ENCODE measurements at regions not wholly inside any gene's neighbourhood (a gene's known extent, or its start where the extent isn't known, plus 50 kb on each side); places are given as distances from the start of the nearest gene placed in this dataset.

DNA sequence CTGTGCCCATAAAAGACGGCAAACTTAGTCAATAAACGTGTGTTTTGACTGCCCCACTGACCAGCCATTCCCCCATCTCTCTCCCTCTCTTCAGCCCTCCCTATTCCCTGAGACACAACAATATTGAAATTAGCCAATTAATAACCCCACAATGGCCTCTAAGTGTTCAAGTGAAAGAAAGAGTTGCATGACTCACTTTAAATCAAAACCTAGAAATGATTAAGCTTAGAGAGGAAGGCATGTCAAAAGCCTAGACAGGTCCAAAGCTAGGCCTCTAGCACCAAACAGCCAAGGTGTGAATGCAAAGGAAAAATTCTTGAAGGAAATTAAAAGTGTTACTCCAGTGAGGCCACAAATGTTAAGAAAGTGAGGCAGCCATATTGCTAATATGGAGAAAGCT is 261.6 kb upstream of the TBX18 start:
- no peak for DNase-seq (ENCODE audit: low read depth, low spot score)
- ChIA-PET CTCF (interaction anchor here (1.2 to 1.3 kb wide), 2 partner anchors 11 to 12 kb away, joined by 3 to 4 read pairs; no protein-coding TSS in a partner anchor), POLR2A (no interaction called here)
- H3K4me3 ChIP-seq (ENCODE audit: low read depth, low read length): no peak overlapping the region
- TF ChIP-seq, protein P1, sequence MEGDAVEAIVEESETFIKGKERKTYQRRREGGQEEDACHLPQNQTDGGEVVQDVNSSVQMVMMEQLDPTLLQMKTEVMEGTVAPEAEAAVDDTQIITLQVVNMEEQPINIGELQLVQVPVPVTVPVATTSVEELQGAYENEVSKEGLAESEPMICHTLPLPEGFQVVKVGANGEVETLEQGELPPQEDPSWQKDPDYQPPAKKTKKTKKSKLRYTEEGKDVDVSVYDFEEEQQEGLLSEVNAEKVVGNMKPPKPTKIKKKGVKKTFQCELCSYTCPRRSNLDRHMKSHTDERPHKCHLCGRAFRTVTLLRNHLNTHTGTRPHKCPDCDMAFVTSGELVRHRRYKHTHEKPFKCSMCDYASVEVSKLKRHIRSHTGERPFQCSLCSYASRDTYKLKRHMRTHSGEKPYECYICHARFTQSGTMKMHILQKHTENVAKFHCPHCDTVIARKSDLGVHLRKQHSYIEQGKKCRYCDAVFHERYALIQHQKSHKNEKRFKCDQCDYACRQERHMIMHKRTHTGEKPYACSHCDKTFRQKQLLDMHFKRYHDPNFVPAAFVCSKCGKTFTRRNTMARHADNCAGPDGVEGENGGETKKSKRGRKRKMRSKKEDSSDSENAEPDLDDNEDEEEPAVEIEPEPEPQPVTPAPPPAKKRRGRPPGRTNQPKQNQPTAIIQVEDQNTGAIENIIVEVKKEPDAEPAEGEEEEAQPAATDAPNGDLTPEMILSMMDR (IDR thresholded peaks at IDR 0.05; ENCODE audit: insufficient read depth, low read length, missing control alignments): no peak

DNA sequence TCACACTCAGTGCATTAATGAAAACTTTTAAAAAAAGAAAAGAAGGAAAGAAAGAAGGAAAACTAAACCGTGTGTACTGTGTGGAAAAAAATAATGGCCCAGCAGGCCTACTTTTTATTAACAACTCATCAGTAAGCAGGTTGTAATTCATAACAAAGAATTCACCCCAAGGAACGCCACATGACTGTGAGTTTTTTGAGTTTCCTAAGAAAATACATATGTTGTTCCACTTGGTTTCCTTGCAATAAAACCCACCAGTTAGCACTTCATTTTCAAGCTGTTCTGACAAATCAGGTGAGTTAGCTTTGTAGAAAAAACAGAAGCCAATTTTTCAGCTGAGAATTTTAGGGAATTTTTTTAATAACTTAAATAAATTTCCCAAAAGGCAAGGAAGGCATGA is 259.3 kb upstream of the TBX18 start:
- POLR2A ChIA-PET: no interaction called here
- no peak for DNase-seq (ENCODE audit: low read depth, low spot score)
- no peak overlapping the region for H3K4me3 ChIP-seq (ENCODE audit: low read depth, low read length)
- CTCF ChIA-PET: interaction anchor here (0.8 kb wide), 1 partner anchor 299 kb away, joined by 3 read pairs; no protein-coding TSS in a partner anchor
- TF ChIP-seq, protein P1 (IDR thresholded peaks at IDR 0.05; ENCODE audit: insufficient read depth, low read length, missing control alignments): no peak

DNA sequence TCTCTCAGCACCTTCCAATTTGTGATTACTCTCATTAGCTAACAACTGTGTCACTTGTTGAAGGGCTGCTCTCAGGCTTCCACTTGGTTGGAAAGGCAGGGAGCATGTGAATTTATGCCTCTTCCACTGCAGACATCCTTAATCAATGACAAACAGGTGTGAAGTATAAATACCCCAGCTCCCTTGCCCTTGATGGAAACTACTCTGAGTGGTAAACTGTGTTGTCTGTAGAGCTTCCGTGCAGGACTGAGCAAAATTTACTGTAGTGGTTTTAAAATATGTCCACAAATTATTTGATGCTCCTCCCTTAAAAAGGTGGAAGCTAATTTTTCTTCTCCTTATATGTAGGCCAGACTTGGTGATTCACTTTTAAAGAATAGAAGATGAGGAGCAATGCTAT is 253.0 kb upstream of the TBX18 start:
- no peak for DNase-seq (ENCODE audit: low read depth, low spot score)
- no peak overlapping the region for H3K4me3 ChIP-seq (ENCODE audit: low read depth, low read length)
- ChIA-PET CTCF (interaction anchor here (0.6 to 0.9 kb wide), 2 partner anchors 231 to 306 kb away, joined by 3 to 5 read pairs; no protein-coding TSS in a partner anchor), POLR2A (no interaction called here)
- TF ChIP-seq, protein P1 (IDR thresholded peaks at IDR 0.05; ENCODE audit: insufficient read depth, low read length, missing control alignments): no peak

DNA sequence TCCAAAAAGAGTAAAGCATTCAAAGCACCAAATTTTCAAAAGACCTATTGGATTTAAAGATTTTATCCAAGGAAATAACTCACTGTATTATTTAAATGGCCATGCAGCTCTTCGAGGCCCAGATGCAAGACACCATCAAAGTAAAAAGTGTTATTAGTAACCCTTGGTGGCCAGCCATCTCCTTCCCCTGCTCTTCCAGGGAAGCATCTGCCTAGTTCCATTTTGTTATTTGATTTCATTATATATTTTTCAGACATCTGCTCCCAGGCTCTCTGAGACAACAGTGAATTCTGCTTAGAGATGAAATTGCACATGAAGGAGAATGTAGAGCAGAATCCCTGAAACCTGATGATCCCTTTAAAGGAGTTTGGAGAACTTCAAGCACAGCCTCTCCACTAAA is 252.3 kb upstream of the TBX18 start:
- POLR2A ChIA-PET: no interaction called here
- DNase-seq (ENCODE audit: low read depth, low spot score): no peak
- CTCF ChIA-PET: interaction anchor here (1.0 kb wide), 1 partner anchor 306 kb away, joined by 3 read pairs; no protein-coding TSS in a partner anchor
- TF ChIP-seq, protein P1 (IDR thresholded peaks at IDR 0.05; ENCODE audit: insufficient read depth, low read length, missing control alignments): no peak
- no peak overlapping the region for H3K4me3 ChIP-seq (ENCODE audit: low read depth, low read length)

DNA sequence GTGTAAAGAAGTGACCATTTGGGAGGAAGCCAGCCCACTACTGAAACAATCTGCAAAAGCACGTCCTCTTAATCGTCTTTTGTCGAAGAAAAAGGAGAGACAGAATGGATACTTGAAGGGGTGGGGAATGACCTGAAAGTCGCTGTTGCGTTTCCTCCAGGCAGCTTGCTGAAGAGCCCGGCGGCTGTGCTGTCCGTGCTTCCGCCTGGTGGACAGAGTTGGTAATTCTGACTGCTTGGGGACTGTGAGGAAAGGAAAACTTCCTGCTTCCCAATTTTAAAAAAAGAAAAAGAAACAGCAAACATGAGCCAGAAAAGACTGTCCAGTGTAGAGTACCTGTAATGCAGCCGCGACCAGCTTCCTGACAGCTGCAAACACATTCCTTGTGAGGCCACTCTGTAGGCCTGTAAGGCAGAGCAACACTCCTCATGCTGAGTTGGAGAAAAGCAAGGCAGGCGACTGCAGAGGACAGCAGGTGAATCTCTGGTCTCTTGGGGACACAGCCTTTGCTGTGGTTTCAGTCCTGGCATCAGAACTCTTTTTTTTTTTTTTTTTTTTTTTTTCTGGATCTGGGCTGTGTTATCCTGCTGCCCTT is 251.1 kb upstream of the TBX18 start:
- POLR2A ChIA-PET: no interaction called here
- no peak overlapping the region for H3K4me3 ChIP-seq (ENCODE audit: low read depth, low read length)
- TF ChIP-seq, protein P1 (IDR thresholded peaks at IDR 0.05; ENCODE audit: insufficient read depth, low read length, missing control alignments): peak; percentile 78
- no peak for DNase-seq (ENCODE audit: low read depth, low spot score)
- CTCF ChIA-PET: interaction anchor here (0.7 to 1.2 kb wide), 4 partner anchors 10 to 120 kb away, joined by 3 to 5 read pairs (median 4); no protein-coding TSS in a partner anchor

DNA sequence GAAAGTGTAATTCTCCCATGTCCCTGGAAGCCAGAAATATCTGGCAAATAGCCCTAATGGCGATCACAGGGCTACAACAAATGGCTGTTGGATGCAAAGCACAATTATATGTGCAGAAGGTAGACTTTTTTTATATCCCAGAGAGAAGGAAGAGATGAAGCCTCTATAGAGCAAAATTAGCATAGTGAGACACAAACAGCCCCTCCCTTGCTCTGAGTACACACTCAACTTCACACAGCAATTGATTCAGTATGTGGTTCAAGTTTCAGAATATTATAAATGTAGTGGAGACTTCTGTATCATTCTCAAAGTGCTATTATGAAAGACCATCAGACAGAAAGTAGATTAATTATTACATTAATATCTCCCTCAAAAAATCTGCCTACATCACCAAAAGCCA is 246.5 kb upstream of the TBX18 start:
- ChIA-PET POLR2A (no interaction called here), CTCF (no interaction called here)
- DNase-seq (ENCODE audit: low read depth, low spot score): no peak
- H3K4me3 ChIP-seq (ENCODE audit: low read depth, low read length): no peak overlapping the region
- TF ChIP-seq, protein P1 (IDR thresholded peaks at IDR 0.05; ENCODE audit: insufficient read depth, low read length, missing control alignments): no peak

All from AG04449 (cell line).